GM18519 (cell line): ENCODE measurements at regions not wholly inside any gene's neighbourhood (a gene's known extent, or its start where the extent isn't known, plus 50 kb on each side); places are given as distances from the start of the nearest gene placed in this dataset.
A peak's percentile ranks its signal among the peaks of the same experiment; 100 is the strongest.

Experiments
- ATAC-seq: cut with Tn5 transposase; IDR thresholded peaks from one replicate; pipeline ENCODE4 v1.9.1; 2021; ENCODE audit warnings: mild to moderate bottlenecking, moderate library complexity; ENCODE audit not compliant: unreplicated experiment, low FRiP score

DNA sequence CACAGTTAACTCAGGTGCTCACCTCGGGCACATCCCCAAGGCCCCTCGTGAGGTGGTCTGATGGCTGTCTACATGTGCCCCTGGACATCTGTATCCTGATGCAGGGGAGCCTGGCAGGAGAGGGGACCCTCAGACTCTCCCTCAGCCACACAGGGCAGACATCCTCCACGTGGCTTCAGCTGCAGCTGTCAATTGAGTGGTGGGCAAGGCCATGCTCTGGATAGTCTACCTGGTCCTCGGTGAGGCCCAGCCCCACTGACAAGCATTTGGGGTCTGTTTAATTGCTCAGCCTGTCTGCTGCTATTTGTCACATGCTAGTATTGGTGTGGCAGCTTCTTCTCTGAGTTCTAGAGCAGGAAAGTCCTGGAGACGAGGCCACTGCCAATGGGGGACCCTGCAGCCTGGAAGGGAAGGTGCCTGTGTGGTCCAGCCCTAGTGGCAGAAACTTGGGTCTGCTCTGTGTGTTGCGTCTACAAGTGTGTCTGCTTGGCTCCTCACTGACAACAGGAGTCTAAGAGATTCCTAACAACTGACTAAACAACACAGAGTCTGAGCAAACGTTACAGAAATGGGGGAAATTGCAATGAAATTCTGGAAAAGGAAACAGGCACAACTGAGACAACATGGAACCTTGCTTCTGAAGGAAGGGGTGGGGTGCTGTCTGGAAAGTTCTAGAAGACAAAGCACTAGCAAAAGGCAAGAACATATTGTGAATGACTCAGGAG is 59.3 kb upstream of the IGFBP3 start:
- ATAC-seq, result no peak

- no peak for ATAC-seq
Observed at GRCh38 chr7:45979275-45980180, 58.5 kb upstream of the IGFBP3 start.

DNA sequence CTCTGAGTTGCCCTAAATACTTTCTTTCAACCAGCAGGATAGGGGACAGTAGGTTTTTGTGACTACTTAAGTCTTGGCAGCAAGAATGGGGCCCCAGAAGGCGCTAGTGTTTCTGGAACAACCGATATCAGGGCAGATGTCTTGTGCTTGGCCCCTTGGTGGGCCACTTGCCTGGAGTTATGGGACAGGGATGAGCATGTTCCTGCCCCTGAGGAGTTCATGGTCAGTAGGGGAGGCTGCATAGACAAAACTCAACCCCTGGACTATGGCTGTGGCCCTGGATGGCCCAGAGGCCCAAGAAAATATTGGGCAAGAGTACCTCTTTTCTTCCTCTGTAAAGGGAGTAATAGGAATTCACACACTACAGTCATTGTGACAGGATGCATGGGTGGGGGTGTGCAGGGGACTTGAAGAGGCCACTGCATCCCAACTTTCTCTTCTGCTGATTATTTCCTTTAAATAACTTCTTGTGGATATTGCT is 57.7 kb upstream of the IGFBP3 start:
- no peak for ATAC-seq

- peak; percentile 84 for ATAC-seq
Observed at GRCh38 chr7:45978010-45978681, 57.1 kb upstream of the IGFBP3 start.

- no peak for ATAC-seq
Observed at GRCh38 chr7:45977256-45977780, 56.2 kb upstream of the IGFBP3 start.

- no peak for ATAC-seq
Observed at GRCh38 chr7:45976485-45976856, 55.4 kb upstream of the IGFBP3 start.

- ATAC-seq, result no peak
Observed at GRCh38 chr7:45975847-45976484, 54.9 kb upstream of the IGFBP3 start.

DNA sequence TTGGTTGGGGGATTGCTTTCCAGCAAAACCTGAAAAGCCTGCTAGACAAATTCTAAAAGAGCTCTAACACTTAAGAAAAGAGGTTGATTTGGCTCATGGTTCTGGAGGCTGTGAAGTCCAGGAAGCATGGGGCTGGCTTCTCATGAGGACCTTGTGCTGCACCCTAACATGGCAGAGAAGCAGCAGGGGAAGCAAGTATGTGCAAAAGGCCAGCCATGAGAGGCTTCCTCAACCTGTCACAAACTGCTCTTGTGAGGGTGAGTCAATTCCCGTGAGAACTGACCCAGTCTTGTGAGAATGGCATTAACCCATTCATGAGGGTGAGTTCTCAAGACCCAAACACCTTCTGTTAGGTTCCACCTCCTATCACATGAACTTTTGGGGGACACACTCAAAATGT is 54.3 kb upstream of the IGFBP3 start:
- no peak for ATAC-seq

GRCh38 chr7:45974540-45975360 is 53.7 kb upstream of the IGFBP3 start:
- ATAC-seq, result no peak

DNA sequence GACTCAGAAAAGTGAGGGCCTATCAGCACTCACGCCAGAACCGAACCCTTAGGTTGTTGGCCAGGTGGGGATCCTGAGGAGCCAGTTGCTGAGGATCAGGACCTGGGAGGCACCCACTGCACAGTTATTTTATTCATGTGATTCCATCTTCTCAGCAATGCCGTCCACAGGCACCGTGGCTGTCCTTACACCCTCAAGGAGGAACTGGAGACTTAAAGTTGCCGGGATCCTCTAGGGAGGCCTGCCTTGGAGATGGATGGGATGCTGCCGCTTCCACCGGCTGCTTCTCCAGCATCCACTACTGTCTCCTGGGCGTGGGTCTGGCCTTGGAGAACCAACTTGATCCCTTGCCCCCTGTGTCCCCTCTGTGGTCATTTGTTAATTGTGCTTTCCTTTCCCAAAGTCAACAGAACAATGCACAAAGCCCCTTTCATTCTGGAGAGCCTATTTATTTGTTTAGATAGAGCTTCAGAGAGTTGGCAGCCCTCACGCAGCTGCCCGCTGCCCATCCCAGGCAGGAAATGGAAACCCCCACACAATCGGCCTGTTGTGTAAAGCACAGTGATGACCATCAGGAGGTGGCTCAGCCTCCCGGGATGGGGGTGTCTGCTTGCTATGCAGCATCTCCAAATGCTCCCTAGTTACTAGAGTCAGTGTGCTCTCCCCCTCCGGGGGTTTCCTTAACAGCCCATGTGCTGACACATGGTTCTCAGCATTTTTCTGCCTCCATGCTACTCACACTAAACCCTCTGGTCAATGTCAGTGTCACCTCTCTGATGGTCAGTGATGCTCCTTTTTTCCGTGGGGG is 52.9 kb upstream of the IGFBP3 start:
- no peak for ATAC-seq

DNA sequence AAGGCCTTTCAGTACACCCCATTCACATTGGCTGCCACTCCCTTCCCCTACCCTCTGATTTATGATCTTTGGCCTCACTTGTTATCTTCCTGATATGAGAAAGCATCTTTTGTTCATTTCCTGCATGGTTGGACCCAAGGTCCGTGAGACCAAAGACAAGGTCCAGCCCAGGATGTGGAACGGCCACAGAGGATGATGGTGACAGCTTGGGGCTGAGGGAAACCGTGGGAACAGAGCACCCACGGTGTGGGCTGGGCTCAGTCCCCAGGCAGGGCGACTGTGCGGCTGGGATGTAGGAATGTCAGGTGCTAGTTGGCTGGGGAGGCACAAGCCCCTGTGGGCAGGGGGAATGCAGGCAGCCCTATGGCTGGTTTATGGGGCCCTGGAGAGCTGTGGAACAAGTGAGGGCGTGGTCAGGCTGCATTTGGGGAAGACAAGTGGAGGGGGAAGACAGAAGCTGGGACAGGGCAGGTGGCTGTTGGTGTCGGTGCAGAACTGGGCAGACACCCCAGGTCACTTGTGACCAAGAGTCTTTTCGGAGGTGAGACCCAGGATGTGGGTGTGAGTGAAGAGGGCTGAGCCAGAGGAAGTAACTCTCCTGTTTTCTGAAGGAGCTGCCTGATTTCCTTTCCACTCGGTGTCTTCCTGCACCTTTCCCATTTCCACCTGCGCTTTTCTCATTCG is 51.7 kb upstream of the IGFBP3 start:
- ATAC-seq, result no peak

DNA sequence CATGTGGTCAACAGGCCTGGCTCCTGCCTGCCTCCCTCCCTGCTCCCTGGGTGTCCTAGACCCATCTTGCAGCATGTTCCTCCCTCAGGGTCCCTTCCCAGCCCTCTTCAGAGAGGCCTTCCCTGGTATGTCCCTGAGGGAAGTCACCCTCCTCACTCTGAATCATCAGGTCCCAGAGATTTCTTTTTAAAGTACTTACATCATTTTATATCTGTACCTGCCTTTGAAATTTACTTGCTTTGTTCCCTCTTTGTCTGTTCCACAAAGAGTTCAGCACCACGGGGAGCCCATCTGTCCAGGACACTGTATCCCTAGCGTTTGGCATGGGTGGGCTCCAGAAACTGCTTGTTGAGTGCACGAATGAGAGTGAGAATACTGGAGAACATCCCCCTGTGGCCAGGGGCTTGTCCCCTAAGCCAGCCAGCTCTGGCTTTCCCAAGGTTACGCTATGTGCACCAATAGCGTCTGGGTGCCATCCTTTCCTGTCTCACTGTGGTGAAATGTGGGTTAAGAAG is 50.6 kb upstream of the IGFBP3 start:
- ATAC-seq, result no peak

- no peak for ATAC-seq
Observed at GRCh38 chr7:45971171-45971570, 50.1 kb upstream of the IGFBP3 start.
